Glomerular visceral epithelial cell (primary cell): ENCODE measurements at regions not wholly inside any gene's neighbourhood (a gene's known extent, or its start where the extent isn't known, plus 50 kb on each side); places are given as distances from the start of the nearest gene placed in this dataset.
"Not testable (repeated sequence)": the region's sequence is repeated elsewhere in the genome, so short reads cannot be mapped to it uniquely, and the experiment has no call there.

Experiments
- DNase-seq: peaks from one replicate; pipeline ENCODE4 v3.0.0-alpha.2; 2016; ENCODE audit errors: extremely low spot score

- not testable (repeated sequence) for DNase-seq
Measured at GRCh38 chr11:49817705-49818430, 134.3 kb upstream of the OR4C13 start.

- DNase-seq, result not testable (repeated sequence)
Measured at GRCh38 chr11:49823188-49823587, 129.0 kb upstream of the OR4C13 start.

- DNase-seq, result not testable (repeated sequence)
Measured at GRCh38 chr11:49850541-49850940, 101.7 kb upstream of the OR4C13 start.

- DNase-seq, result no peak
Measured at GRCh38 chr11:49851511-49851910, 100.7 kb upstream of the OR4C13 start.

DNA sequence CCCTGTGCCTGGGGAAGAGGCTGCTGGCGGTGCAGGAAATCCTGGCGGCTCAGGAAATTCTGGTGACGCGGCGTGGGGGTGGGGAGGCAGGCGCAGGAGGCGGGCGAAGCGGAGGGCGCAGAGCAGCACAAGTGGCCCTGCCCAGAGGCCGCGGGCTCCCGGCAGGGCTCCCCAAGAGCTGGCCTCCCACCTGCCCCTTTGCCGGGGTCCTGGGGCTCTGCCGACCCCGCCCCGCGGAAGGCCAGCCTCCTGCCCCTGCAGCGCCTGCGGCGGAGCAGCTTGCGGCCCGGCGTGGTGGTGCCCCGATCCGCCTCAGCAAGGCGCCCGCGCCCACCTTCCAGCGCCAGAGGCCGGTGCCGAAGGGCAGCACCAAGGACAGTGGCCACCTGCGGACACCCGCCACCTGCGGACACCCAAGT lies 100.2 kb upstream of the OR4C13 start:
- DNase-seq, result no peak

DNA sequence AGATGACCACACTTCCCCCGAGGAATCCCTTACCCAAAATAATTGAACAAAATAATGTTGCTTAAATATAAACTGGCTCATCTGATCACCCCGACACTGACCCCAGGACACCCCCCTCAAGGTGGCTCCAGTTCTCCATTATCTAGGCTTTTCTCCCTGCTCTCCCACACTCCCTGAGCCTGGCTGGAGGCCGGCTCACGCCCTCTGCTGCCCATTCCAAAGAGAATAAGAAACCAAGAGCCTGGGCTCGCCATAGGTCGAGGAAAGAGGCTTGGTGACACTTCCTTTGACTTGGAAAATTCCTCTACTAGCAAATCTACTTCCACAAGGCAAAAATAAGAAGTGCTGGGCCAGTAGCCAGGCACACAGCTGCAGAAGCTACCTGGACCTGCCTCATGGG lies 63.3 kb upstream of the OR4C13 start:
- DNase-seq, result not testable (repeated sequence)

DNA sequence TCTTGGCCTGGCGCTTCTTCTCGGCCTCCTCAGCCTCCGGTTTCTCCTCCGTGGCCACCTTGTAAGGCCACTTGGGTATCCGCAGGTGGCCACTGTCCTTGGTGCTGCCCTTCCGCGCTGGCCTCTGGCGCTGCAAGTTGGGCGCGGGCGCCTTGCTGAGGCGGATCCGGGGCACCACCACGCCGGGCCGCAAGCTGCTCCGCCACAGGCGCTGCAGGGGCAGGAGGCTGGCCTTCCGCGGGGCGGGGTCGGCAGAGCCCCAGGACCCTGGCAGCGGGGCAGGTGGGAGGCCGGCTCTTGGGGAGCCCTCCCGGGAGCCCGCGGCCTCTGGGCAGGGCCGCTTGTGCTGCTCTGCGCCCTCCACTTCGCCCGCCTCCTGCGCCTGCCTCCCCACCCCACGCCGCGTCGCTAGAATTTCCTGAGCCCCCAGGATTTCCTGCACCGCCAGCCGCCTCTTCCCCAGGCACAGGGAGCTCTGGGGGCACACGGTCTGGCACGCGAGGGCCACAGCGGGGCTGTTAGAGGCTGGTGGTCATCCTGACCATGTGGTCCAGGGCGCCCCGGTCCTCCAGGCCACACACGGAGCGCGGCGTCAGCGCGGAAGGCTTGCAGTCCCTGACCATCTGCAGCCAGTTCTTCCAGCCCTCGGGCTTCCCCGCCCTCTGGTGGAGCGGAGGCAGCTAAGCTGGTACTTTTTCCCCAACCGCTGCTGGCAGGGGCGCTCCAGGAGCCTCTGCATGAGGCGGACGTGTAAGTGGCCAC lies 60.1 kb upstream of the OR4C13 start:
- DNase-seq, result not testable (repeated sequence)

DNA sequence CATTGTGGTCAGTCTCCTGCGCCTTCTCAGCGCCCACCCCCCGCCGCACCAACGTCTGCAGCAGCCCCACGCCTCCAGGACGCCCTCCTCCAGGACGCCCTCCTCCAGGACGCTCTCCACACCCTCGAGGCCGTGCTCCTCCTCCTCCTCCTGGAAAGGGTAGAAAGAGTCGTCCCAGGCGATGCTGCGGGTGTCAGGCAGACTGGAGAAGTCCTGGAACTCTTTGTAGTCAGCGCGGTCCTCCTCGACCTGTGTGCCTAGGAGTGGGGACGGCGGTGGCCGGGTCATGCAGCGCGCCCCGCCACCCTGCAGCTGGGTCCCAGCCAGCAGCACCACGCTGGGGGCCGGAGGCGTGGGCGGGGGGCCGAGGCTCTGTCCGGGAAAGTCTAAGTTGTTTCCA lies 58.7 kb upstream of the OR4C13 start:
- not testable (repeated sequence) for DNase-seq
